Right lobe of liver (tissue), 4 donors: ENCODE measurements at regions not wholly inside any gene's neighbourhood (a gene's known extent, or its start where the extent isn't known, plus 50 kb on each side); places are given as distances from the start of the nearest gene placed in this dataset.

Experiments
- POLR2A ChIP-seq: fragments of 450-650 bp; IDR thresholded peaks from one replicate; pipeline ENCODE4 v1.6.1; 2017; ENCODE audit warnings: antibody characterized with exemption, mild to moderate bottlenecking
- TF ChIP-seq, protein P1 (sequence below), 4 donors: fragments of 200-600 bp in 3 of 4; fragments of 450-650 bp in 1 of 4; IDR thresholded peaks; one replicate each; pipeline versions ENCODE4 v1.5.1 to v1.8.0; 2016 to 2022; ENCODE audit warnings: antibody characterized with exemption in 4 of 4, mild to moderate bottlenecking in 2 of 4
- donor health status: DM: no; HTN: no; CAD: no.
- donor health status: DM: no; HTN: no; CAD: no.
- donor health status: DM: no; HTN: yes; CAD: no.

DNA sequence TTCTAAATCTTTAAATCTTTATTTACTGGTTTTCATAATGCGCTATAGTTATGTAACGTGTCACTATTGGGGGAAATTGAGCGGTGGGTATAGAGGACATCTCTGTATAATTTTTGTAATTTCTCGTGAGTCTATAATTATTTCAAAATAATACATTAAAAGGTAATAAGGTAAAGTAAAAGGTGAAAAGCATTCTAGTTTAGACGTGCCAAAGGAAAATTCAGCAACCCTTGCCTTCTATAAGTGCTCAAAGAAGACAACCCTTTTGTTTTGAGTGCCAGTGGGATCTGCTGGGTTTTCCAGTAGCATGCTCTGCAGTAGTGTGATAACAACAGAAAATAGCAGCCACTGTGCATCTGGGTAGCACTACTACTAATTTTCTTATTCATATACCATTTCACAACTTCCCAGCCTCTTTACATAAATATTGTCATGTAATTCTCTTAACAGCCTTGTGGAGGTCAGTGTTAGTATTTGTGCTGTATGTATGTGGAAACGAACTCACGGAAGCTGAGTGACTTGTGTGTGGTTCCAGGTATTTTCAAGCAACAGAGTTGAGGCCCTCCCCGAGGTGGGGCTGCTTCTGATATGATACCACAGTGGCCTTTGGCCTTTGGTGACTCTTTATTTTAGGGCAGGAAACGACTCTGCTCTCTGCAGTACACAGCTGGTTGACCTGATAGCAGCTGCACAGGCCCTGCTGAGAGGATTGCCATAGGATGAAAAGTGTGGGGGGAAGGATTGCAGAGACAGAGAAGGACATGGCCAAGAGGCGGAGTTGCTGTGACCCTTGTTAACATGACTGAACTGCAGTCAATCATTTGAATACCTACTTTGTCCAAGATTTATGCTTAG is 104.5 kb downstream of the TDRD15 start:
- TF ChIP-seq POLR2A, result no peak
- TF ChIP-seq, protein P1, sequence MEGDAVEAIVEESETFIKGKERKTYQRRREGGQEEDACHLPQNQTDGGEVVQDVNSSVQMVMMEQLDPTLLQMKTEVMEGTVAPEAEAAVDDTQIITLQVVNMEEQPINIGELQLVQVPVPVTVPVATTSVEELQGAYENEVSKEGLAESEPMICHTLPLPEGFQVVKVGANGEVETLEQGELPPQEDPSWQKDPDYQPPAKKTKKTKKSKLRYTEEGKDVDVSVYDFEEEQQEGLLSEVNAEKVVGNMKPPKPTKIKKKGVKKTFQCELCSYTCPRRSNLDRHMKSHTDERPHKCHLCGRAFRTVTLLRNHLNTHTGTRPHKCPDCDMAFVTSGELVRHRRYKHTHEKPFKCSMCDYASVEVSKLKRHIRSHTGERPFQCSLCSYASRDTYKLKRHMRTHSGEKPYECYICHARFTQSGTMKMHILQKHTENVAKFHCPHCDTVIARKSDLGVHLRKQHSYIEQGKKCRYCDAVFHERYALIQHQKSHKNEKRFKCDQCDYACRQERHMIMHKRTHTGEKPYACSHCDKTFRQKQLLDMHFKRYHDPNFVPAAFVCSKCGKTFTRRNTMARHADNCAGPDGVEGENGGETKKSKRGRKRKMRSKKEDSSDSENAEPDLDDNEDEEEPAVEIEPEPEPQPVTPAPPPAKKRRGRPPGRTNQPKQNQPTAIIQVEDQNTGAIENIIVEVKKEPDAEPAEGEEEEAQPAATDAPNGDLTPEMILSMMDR (IDR thresholded peaks at IDR 0.05), result no peak
